Ovary (tissue), 3 donors: ENCODE measurements at regions not wholly inside any gene's neighbourhood (a gene's known extent, or its start where the extent isn't known, plus 50 kb on each side); places are given as distances from the start of the nearest gene placed in this dataset.

ENCODE experiments used
- EP300 ChIP-seq: sonication (generic); formaldehyde crosslinking; IDR thresholded peaks from one replicate; pipeline ENCODE4 v1.6.1; 2017; ENCODE audit warnings: antibody characterized with exemption
- POLR2A ChIP-seq: fragments of 450-650 bp; IDR thresholded peaks from one replicate; pipeline ENCODE4 v1.6.1; 2017; ENCODE audit warnings: antibody characterized with exemption, mild to moderate bottlenecking, moderate library complexity
- TF ChIP-seq, protein P1 (sequence below), 3 donors: fragments of 450-650 bp in 2 of 3; fragments of 200-600 bp in 1 of 3; IDR thresholded peaks; one replicate each; pipeline versions ENCODE4 v1.5.1 to v1.8.0; 2016 to 2022; ENCODE audit warnings: antibody characterized with exemption in 3 of 3, mild to moderate bottlenecking in 1 of 3
- donor health status: DM: no; HTN: no; CAD: no.

DNA sequence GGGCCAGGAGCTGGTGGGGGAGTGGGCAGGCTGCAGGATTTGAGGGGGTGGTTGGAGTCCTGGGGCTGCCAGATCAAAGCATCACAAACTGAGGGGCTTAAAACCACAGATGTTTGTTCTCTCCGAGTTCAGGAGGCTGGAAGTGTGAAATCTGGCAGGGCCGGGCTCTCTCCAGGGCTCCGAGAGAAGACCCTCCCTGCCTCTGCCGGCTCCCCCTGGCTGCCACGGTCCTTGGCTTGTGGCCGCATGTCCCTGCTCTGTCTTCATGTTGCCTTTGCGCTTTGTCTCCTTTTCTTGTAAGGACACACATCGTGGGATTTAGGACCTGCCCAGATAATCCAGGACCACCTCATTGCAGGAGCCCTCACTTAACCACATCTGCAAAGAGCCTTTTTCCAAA is 139.8 kb upstream of the GSE1 start:
- TF ChIP-seq, protein P1, sequence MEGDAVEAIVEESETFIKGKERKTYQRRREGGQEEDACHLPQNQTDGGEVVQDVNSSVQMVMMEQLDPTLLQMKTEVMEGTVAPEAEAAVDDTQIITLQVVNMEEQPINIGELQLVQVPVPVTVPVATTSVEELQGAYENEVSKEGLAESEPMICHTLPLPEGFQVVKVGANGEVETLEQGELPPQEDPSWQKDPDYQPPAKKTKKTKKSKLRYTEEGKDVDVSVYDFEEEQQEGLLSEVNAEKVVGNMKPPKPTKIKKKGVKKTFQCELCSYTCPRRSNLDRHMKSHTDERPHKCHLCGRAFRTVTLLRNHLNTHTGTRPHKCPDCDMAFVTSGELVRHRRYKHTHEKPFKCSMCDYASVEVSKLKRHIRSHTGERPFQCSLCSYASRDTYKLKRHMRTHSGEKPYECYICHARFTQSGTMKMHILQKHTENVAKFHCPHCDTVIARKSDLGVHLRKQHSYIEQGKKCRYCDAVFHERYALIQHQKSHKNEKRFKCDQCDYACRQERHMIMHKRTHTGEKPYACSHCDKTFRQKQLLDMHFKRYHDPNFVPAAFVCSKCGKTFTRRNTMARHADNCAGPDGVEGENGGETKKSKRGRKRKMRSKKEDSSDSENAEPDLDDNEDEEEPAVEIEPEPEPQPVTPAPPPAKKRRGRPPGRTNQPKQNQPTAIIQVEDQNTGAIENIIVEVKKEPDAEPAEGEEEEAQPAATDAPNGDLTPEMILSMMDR (IDR thresholded peaks at IDR 0.05) = no peak
- TF ChIP-seq POLR2A (no peak), EP300 (no peak)
